K562 (cell line): ENCODE measurements at regions not wholly inside any gene's neighbourhood (a gene's known extent, or its start where the extent isn't known, plus 50 kb on each side); places are given as distances from the start of the nearest gene placed in this dataset.

Experiments used
- HNRNPUL1 ChIP-seq: fragments of 200-400 bp; formaldehyde crosslinking; IDR thresholded peaks from 2 replicates; pipeline ENCODE4 v1.6.1; 2017; ENCODE audit warnings: low read length
- POLR2A ChIP-seq: fragments of 450-650 bp; conservative IDR thresholded peaks from 2 replicates; pipeline ENCODE4 v1.6.1; 2016
- SIX5 ChIP-seq, 2 experiments: IDR thresholded peaks; 2 replicates each; pipeline ENCODE4 v1.6.1; 2011; ENCODE audit warnings: low read length in 2 of 2, borderline replicate concordance in 1 of 2, low read depth in 1 of 2, mild to moderate bottlenecking in 1 of 2, moderate library complexity in 1 of 2; ENCODE audit not compliant: insufficient read depth in 1 of 2
- SOX6 ChIP-seq: fragments of 450-650 bp; IDR thresholded peaks from 2 replicates; pipeline ENCODE4 v1.6.1; 2014; ENCODE audit warnings: mild to moderate bottlenecking

DNA sequence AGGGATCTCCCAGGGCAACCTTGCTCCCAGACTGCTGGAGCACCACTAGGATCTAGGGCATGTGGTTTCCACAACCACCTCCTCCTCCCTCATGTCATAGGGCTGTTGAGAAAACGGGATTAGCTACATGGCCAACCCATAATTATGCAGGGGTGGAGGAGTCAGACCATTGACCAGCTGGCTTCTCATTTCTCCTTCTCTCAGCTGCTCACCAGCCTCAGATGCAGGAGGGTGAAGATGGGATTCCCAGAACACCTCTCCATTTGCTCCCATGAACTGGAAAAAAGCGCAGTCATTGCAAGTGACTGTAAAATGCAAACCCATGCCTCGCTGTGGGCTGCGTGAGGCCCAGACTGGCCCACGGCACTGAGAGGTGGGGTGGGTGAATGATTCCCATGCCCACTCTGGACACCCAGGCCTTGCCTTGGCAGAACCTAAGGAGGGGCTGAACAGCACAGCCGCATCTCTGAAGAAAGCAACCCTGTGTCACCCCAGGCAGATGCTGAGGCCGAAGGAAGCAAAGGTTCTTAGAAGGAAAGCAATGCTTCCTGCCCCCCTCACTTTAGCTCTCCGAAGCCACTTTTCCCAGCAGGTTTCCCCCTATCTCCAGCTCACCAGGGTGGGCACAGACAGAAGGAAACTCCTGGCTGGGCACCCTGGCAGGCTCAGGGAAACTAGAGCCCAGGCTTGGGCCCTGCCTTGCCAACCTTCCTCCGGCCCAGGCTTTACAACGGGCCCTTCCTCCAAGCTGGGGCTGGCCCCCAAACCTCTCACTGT is 69.6 kb upstream of the RTN4 start:
- TF ChIP-seq SOX6 (no peak), HNRNPUL1 (no peak), SIX5 (IDR thresholded peaks at IDR 0.05; ENCODE audit: borderline replicate concordance in 1 of 2, insufficient read depth in 1 of 2, low read depth in 1 of 2, low read length in 2 of 2) (no peak), POLR2A (no peak)
